ENCODE measurements at regions not wholly inside any gene's neighbourhood (a gene's known extent, or its start where the extent isn't known, plus 50 kb on each side); places are given as distances from the start of the nearest gene placed in this dataset.

DNA sequence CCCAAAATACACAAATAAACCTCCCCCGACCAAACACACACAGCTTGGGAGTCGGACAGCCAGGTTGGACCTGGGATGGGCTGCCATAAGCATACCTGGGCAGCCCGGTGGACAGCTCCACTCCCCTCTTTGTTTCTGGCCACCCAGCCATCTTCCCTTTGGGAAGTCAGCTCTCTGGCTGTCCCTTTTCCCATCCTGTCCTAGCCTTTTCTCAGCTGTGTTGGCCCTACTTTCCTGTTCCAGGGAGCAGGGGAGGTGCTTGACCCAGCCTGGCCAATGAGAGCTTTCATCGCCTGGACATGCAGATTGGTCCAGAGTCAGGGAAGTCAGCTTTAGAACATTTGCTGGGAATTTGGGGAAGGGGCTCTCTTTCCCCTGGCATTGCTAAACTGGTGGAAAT lies 68.7 kb upstream of the NECTIN1 start:
- no peak for TF ChIP-seq POLR2AphosphoS5 (IDR thresholded peaks at IDR 0.05; ENCODE audit: insufficient read depth in 1 of 2, low read depth in 1 of 2)
- TF ChIP-seq, protein P1, sequence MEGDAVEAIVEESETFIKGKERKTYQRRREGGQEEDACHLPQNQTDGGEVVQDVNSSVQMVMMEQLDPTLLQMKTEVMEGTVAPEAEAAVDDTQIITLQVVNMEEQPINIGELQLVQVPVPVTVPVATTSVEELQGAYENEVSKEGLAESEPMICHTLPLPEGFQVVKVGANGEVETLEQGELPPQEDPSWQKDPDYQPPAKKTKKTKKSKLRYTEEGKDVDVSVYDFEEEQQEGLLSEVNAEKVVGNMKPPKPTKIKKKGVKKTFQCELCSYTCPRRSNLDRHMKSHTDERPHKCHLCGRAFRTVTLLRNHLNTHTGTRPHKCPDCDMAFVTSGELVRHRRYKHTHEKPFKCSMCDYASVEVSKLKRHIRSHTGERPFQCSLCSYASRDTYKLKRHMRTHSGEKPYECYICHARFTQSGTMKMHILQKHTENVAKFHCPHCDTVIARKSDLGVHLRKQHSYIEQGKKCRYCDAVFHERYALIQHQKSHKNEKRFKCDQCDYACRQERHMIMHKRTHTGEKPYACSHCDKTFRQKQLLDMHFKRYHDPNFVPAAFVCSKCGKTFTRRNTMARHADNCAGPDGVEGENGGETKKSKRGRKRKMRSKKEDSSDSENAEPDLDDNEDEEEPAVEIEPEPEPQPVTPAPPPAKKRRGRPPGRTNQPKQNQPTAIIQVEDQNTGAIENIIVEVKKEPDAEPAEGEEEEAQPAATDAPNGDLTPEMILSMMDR (IDR thresholded peaks at IDR 0.05), result no peak
